Testis (tissue), 2 donors: ENCODE measurements at regions not wholly inside any gene's neighbourhood (a gene's known extent, or its start where the extent isn't known, plus 50 kb on each side); places are given as distances from the start of the nearest gene placed in this dataset.

Source experiments
- CTCF ChIP-seq, 3 experiments: fragments of 450-650 bp in 2 of 3; fragments of 200-600 bp in 1 of 3; sonication (generic) in 1 of 3; IDR thresholded peaks; one replicate each; pipeline ENCODE4 v1.5.1; 2016 to 2019; ENCODE audit warnings: antibody characterized with exemption in 3 of 3, mild to moderate bottlenecking in 2 of 3, moderate library complexity in 1 of 3
- POLR2A ChIP-seq: fragments of 450-650 bp; IDR thresholded peaks from one replicate; pipeline ENCODE4 v1.6.1; 2017; ENCODE audit warnings: antibody characterized with exemption, mild to moderate bottlenecking, moderate library complexity

DNA sequence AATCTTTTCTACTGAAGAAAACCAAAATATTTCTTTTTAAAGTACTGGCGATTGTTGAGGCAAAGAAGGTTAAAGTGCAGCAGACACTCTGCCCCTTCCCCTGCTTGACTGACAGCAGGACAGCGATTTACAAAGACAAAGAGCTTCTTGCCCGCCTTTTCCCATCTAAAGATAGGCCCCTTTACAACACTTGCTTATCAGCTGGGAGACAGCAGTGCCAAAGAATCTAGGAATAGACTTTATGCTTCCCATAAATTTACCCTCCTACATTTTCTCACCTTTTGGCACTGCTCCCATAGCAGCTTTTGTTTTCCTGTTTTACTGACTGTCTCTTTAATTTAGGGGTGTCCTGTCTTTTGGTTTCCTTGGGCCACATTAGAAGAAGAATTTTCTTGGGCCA, 824.1 kb downstream of the CCSER2 start:
- TF ChIP-seq CTCF (IDR thresholded peaks at IDR 0.05) (no peak), POLR2A (no peak)
